Transverse colon (tissue), 4 donors: ENCODE measurements at regions not wholly inside any gene's neighbourhood (a gene's known extent, or its start where the extent isn't known, plus 50 kb on each side); places are given as distances from the start of the nearest gene placed in this dataset.

Experiments used
- DNase-seq: peaks from one replicate; pipeline ENCODE4 v3.0.0-alpha.2; 2019
- H3K27ac ChIP-seq, 4 donors: fragments of 200-600 bp; sonication (generic); 2 replicates each; pipeline ENCODE4 v1.5.1; 2016 to 2018; ENCODE audit warnings: inconsistent platforms in 4 of 4
- H3K27me3 ChIP-seq: fragments of 200-600 bp; sonication (generic); 2 replicates; pipeline ENCODE4 v1.5.1; 2017; ENCODE audit warnings: inconsistent platforms
- H3K36me3 ChIP-seq, 4 donors: fragments of 200-600 bp; sonication (generic); 2 replicates each; pipeline ENCODE4 v1.5.1; 2017 to 2019; ENCODE audit warnings: inconsistent platforms in 4 of 4
- H3K4me1 ChIP-seq, 4 donors: fragments of 200-600 bp; sonication (generic); 2 replicates each; pipeline ENCODE4 v1.5.1; 2017 to 2020; ENCODE audit warnings: inconsistent platforms in 4 of 4
- H3K4me3 ChIP-seq, 4 donors: fragments of 200-600 bp; sonication (generic); 1 replicate in 1 of 4; 2 replicates in 3 of 4; pipeline versions ENCODE4 v1.5.1 to v1.6.1; 2017 to 2019; ENCODE audit warnings: inconsistent platforms in 4 of 4
- H3K9me3 ChIP-seq, 2 donors: fragments of 200-600 bp; sonication (generic); 2 replicates each; pipeline ENCODE4 v1.5.1; 2017 to 2019; ENCODE audit warnings: inconsistent platforms in 2 of 2
- EP300 ChIP-seq: sonication (generic); formaldehyde crosslinking; IDR thresholded peaks from one replicate; pipeline ENCODE4 v1.6.1; 2017; ENCODE audit warnings: antibody characterized with exemption, low read depth
- POLR2A ChIP-seq: fragments of 450-650 bp; IDR thresholded peaks from one replicate; pipeline ENCODE4 v1.6.1; 2016; ENCODE audit warnings: antibody characterized with exemption, mild to moderate bottlenecking, moderate library complexity
- POLR2AphosphoS5 ChIP-seq, 3 donors: sonication (generic); formaldehyde crosslinking; IDR thresholded peaks; one replicate each; pipeline ENCODE4 v1.6.1; 2016; ENCODE audit warnings: antibody characterized with exemption in 3 of 3
- WGBS, 2 donors: methylation state at CpG; one replicate each; pipeline ENCODE4 v1.1.5; 2018; ENCODE audit warnings: low coverage in 1 of 2; 5-methylcytosine and 5-hydroxymethylcytosine counted together
- in situ Hi-C, 4 donors: fragments of 200-750 bp; cut with MboI; loops; one replicate each; pipeline versions ENCODE4 v1.15.0 to v1.15.1; 2017; ENCODE audit warnings: low sequenced_read_pairs in 3 of 4, low pct_ligation_motif_present in 1 of 4, low pct_unique_long_range_greater_than_20kb in 1 of 4
- intact Hi-C: fragments of 100-400 bp; cut with DNase I; formaldehyde crosslinking; loops from one replicate; pipeline ENCODE4 v1.15.1; 2023; ENCODE audit warnings: low total_unique reads
- TF ChIP-seq, protein P1 (sequence below), 5 experiments: fragments of 200-600 bp in 3 of 5; fragments of 450-650 bp in 2 of 5; sonication (generic) in 3 of 5; IDR thresholded peaks; 1 replicate in 2 of 5; 2 replicates in 3 of 5; pipeline ENCODE4 v1.5.1; 2016 to 2017; ENCODE audit warnings: antibody characterized with exemption in 5 of 5, inconsistent platforms in 3 of 5, mild to moderate bottlenecking in 2 of 5, moderate library complexity in 1 of 5

DNA sequence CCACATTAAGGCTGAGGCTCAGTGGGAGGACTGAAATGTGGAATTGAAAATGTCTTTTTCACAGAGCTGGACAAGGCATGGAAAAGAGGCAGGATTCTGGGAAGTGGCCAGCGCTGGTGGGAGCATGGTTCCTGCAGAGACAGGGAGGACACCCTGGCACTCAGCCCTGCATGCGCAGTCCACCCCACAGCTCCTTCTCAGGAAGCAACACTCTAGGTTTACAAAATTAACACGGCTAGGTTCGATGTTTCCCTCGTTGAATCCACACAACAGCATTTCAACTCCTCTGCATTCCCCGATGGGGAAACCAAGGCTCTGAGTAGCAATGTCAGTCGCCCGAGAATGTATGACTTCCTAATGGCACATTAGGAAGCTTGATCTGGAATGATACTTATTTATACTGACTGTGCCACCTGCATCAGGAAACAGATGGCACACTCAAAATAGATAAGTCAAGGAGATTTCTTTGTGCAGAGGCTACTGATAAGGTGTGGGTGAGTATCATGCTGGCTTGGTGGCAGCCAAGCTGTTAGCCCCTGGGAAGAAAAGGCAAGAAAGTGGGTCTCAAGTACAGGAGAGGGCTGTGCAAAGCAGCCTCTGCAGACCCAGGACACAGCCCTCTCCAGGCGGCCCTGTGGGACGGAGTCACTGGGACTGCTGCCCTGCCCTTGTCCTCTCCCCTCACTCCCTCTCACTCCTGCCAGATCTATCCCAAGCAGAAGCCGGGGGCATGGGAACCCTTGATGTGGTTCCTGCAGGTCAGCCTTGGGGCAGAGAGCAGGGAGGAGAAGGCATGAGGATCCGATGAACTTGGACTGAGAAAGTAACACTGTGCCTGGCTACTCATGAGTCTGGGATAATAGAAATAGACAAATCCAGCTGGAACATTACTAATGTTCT lies 158.4 kb upstream of the FHL2 start:
- Histone ChIP-seq H3K4me3 (no peak overlapping the region), H3K27me3 (peaks cover 15% of the 10 kb centered on the region), H3K9me3 (no peaks in the 10 kb centered on the region), H3K4me1 (no peaks in the 10 kb centered on the region), H3K36me3 (no peaks in the 10 kb centered on the region), H3K27ac (no peak overlapping the region)
- in situ Hi-C loops (loop anchor here in 1 of 4 donors (25.0 kb wide), 1 partner anchor 330 kb away; no protein-coding TSS in a partner anchor), intact Hi-C loops (no loop called here)
- 74 to 77% methylated on average over 8 to 12 of the region's 12 CpGs for WGBS, 2 donors
- TF ChIP-seq POLR2AphosphoS5 (IDR thresholded peaks at IDR 0.05) (no peak), POLR2A (no peak), EP300 (no peak)
- TF ChIP-seq, protein P1, sequence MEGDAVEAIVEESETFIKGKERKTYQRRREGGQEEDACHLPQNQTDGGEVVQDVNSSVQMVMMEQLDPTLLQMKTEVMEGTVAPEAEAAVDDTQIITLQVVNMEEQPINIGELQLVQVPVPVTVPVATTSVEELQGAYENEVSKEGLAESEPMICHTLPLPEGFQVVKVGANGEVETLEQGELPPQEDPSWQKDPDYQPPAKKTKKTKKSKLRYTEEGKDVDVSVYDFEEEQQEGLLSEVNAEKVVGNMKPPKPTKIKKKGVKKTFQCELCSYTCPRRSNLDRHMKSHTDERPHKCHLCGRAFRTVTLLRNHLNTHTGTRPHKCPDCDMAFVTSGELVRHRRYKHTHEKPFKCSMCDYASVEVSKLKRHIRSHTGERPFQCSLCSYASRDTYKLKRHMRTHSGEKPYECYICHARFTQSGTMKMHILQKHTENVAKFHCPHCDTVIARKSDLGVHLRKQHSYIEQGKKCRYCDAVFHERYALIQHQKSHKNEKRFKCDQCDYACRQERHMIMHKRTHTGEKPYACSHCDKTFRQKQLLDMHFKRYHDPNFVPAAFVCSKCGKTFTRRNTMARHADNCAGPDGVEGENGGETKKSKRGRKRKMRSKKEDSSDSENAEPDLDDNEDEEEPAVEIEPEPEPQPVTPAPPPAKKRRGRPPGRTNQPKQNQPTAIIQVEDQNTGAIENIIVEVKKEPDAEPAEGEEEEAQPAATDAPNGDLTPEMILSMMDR (IDR thresholded peaks at IDR 0.05), result no peak
- no peak for DNase-seq

DNA sequence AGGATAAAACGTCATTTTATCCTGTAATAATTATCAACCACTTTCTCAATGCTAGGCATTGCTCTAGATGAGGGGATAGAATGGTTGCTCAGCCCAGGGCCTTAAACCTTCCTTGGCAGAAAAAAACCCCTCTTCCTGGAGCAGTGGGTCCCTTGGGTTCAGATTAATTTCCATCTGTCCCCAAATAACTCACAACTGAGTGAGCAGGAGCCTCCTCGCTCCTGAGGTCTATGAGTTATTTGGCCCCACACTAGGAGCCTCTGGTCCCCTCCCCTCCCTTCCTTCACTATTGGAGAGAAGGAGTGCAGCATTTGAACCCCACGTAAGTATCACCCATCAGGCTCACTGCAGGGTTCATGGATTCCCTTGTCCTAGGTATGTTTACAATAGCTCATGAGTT lies 157.5 kb upstream of the FHL2 start:
- in situ Hi-C loops (loop anchor here in 1 of 4 donors (25.0 kb wide), 1 partner anchor 331 kb away; no protein-coding TSS in a partner anchor), intact Hi-C loops (no loop called here)
- peaks cover 15% of the 10 kb centered on the region for H3K27me3 ChIP-seq
- DNase-seq, result no peak
- TF ChIP-seq EP300 (no peak), POLR2AphosphoS5 (IDR thresholded peaks at IDR 0.05) (no peak), POLR2A (no peak)
- TF ChIP-seq, protein P1 (IDR thresholded peaks at IDR 0.05), result no peak
- no peak overlapping the region for H3K27ac ChIP-seq
- 80 to 100% methylated on average over 1 to 3 of the region's 3 CpGs for WGBS, 2 donors
- H3K4me3 ChIP-seq, result no peak overlapping the region
- H3K36me3 ChIP-seq, result no peaks in the 10 kb centered on the region
- H3K4me1 ChIP-seq, result no peaks in the 10 kb centered on the region
- H3K9me3 ChIP-seq, result no peaks in the 10 kb centered on the region

DNA sequence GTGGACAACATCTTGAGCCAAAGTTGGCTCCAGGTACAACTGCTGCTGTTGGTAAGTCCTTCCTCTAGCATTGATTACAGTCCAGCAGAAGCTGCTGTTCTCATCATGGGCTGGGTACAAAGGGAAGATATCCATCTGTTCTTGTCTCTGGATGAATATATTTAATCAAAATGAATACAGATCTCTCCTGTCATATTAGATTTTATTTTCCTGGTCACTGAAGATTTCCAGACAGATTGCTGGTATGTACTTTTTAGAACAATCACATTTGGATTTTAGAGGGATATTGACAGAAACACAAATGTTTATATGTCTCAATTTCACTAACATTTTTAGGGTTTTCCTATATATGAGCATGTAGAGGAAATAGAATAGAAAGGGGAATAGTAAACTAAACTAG lies 155.4 kb upstream of the FHL2 start:
- H3K27me3 ChIP-seq, result peaks cover 15% of the 10 kb centered on the region
- no peak overlapping the region for H3K27ac ChIP-seq
- in situ Hi-C loops, result loop anchor here in 1 of 4 donors (25.0 kb wide), 1 partner anchor 333 kb away; no protein-coding TSS in a partner anchor
- H3K9me3 ChIP-seq, result no peaks in the 10 kb centered on the region
- H3K4me1 ChIP-seq, result no peaks in the 10 kb centered on the region
- no peak for DNase-seq
- H3K36me3 ChIP-seq, result no peaks in the 10 kb centered on the region
- TF ChIP-seq EP300 (no peak), POLR2A (no peak), POLR2AphosphoS5 (IDR thresholded peaks at IDR 0.05) (no peak)
- TF ChIP-seq, protein P1 (IDR thresholded peaks at IDR 0.05), result no peak
- intact Hi-C loops, result no loop called here
- H3K4me3 ChIP-seq, result no peak overlapping the region

DNA sequence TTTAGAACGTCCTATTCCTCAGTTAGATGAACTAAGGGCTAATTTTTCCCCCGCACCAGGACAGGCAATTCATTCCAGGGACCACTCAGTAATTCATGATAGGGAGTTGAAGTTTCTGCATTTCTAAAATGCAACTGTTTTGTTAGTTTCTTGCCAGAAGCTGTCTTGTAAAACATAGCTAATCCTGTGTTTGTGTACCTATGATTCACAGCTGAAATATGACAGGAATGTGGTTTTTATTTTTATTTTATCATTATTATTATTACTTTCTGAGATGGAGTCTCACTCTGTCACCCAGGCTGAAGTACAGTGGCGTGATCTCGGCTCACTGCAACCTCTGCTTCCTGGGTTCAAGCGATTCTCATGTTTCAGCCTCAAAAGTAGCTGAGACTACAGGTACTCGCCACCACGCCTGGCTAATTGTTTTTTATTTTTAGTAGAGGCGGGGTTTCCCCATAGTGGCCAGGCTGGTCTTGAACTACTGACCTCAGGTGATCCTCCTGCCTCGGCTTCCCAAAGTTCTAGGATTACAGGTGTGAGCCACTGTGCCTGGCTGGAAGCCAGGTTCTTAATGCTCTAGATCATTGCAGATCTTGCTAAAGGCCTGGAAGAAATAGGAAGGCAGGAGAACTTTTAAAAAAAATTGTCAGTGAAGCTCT lies 154.8 kb upstream of the FHL2 start:
- intact Hi-C loops, result no loop called here
- TF ChIP-seq POLR2A (no peak), EP300 (no peak), POLR2AphosphoS5 (IDR thresholded peaks at IDR 0.05) (no peak)
- TF ChIP-seq, protein P1 (IDR thresholded peaks at IDR 0.05), result no peak
- Histone ChIP-seq H3K4me3 (no peak overlapping the region), H3K27ac (no peak overlapping the region), H3K27me3 (peaks cover 15% of the 10 kb centered on the region), H3K4me1 (no peaks in the 10 kb centered on the region), H3K9me3 (no peaks in the 10 kb centered on the region), H3K36me3 (no peaks in the 10 kb centered on the region)
- in situ Hi-C loops, result loop anchor here in 1 of 4 donors (25.0 kb wide), 1 partner anchor 334 kb away; no protein-coding TSS in a partner anchor
- no peak for DNase-seq
- 55 to 79% methylated on average over 6 to 9 of the region's 9 CpGs for WGBS, 2 donors
